ENCODE measurements at regions not wholly inside any gene's neighbourhood (a gene's known extent, or its start where the extent isn't known, plus 50 kb on each side); places are given as distances from the start of the nearest gene placed in this dataset.

GRCh38 chr2:51291762-51292551, 260.0 kb upstream of the NRXN1 start:
- TF ChIP-seq CTCF (optimal IDR thresholded peaks at IDR 0.05 in 1 of 3, IDR thresholded peaks at IDR 0.05 in 1 of 3, conservative IDR thresholded peaks at IDR 0.05 in 1 of 3; ENCODE audit: extremely low read depth in 1 of 3, insufficient read depth in 2 of 3, low read length in 3 of 3) (no peak), EZH2 (IDR thresholded peaks at IDR 0.05; ENCODE audit: low read length) (no peak)
